Suprapubic skin (tissue), 4 donors: ENCODE measurements at regions not wholly inside any gene's neighbourhood (a gene's known extent, or its start where the extent isn't known, plus 50 kb on each side); places are given as distances from the start of the nearest gene placed in this dataset.
A peak's percentile ranks its signal among the peaks of the same experiment; 100 is the strongest.

ENCODE experiments used
- DNase-seq, 2 donors: peaks; one replicate each; pipeline ENCODE4 v3.0.0-alpha.2; 2019; ENCODE audit warnings: low spot score in 2 of 2
- H3K27ac ChIP-seq: fragments of 200-600 bp; sonication (generic); one replicate; pipeline ENCODE4 v1.5.1; 2019
- H3K27me3 ChIP-seq: fragments of 200-600 bp; sonication (generic); one replicate; pipeline ENCODE4 v1.5.1; 2019
- H3K36me3 ChIP-seq: fragments of 200-600 bp; sonication (generic); one replicate; pipeline ENCODE4 v1.5.1; 2019
- H3K4me1 ChIP-seq: fragments of 200-600 bp; sonication (generic); one replicate; pipeline ENCODE4 v1.5.1; 2019
- H3K4me3 ChIP-seq: fragments of 200-600 bp; sonication (generic); one replicate; pipeline ENCODE4 v1.5.1; 2019; ENCODE audit warnings: mild to moderate bottlenecking
- H3K9me3 ChIP-seq: fragments of 200-600 bp; sonication (generic); one replicate; pipeline ENCODE4 v1.5.1; 2019
- CTCF ChIP-seq, 2 donors: fragments of 200-600 bp in 1 of 2; fragments of 450-650 bp in 1 of 2; sonication (generic) in 1 of 2; IDR thresholded peaks; one replicate each; pipeline ENCODE4 v1.5.1; 2016 to 2019; ENCODE audit warnings: antibody characterized with exemption in 2 of 2, mild to moderate bottlenecking in 1 of 2, moderate library complexity in 1 of 2
- EP300 ChIP-seq: sonication (generic); formaldehyde crosslinking; IDR thresholded peaks from one replicate; pipeline ENCODE4 v1.6.1; 2017; ENCODE audit warnings: antibody characterized with exemption
- POLR2A ChIP-seq, 2 donors: fragments of 450-650 bp; IDR thresholded peaks; one replicate each; pipeline ENCODE4 v1.6.1; 2017; ENCODE audit warnings: antibody characterized with exemption in 2 of 2, mild to moderate bottlenecking in 2 of 2, moderate library complexity in 2 of 2
- POLR2AphosphoS5 ChIP-seq, 3 donors: sonication (generic); formaldehyde crosslinking; IDR thresholded peaks; one replicate each; pipeline ENCODE4 v1.6.1; 2017; ENCODE audit warnings: antibody characterized with exemption in 3 of 3
- WGBS: methylation state at CpG from one replicate; pipeline ENCODE4 v1.1.5; 2018; 5-methylcytosine and 5-hydroxymethylcytosine counted together

GRCh38 chr10:44184633-44185314, 200.1 kb downstream of the CXCL12 start:
- H3K4me3 ChIP-seq = no peak overlapping the region
- peaks cover 10% of the 10 kb centered on the region for H3K4me1 ChIP-seq
- H3K9me3 ChIP-seq = no peaks in the 10 kb centered on the region
- no peak for TF ChIP-seq POLR2A (IDR thresholded peaks at IDR 0.05)
- no peak for TF ChIP-seq EP300
- no peak for TF ChIP-seq CTCF (IDR thresholded peaks at IDR 0.05)
- TF ChIP-seq POLR2AphosphoS5 (IDR thresholded peaks at IDR 0.05) = no peak
- H3K27me3 ChIP-seq = no peaks in the 10 kb centered on the region
- 93% methylated on average over 7 of the region's 7 CpGs for WGBS
- no peaks in the 10 kb centered on the region for H3K36me3 ChIP-seq
- no peak for DNase-seq
- H3K27ac ChIP-seq = no peak overlapping the region

- H3K27me3 ChIP-seq = no peaks in the 10 kb centered on the region
- WGBS = 74% methylated on average over 8 of the region's 8 CpGs
- no peaks in the 10 kb centered on the region for H3K9me3 ChIP-seq
- H3K4me3 ChIP-seq = no peak overlapping the region
- H3K4me1 ChIP-seq = peaks cover 11% of the 10 kb centered on the region
- TF ChIP-seq EP300 (no peak), POLR2A (IDR thresholded peaks at IDR 0.05) (no peak), POLR2AphosphoS5 (IDR thresholded peaks at IDR 0.05) (no peak), CTCF (IDR thresholded peaks at IDR 0.05) (no peak)
- no peak overlapping the region for H3K27ac ChIP-seq
- H3K36me3 ChIP-seq = no peaks in the 10 kb centered on the region
- no peak for DNase-seq
These were observed 200.9 kb downstream of the CXCL12 start for GRCh38 chr10:44183667-44184632.

- Histone ChIP-seq H3K27ac (no peak overlapping the region), H3K9me3 (no peaks in the 10 kb centered on the region), H3K4me3 (no peak overlapping the region), H3K27me3 (no peaks in the 10 kb centered on the region), H3K36me3 (no peaks in the 10 kb centered on the region), H3K4me1 (peaks cover 11% of the 10 kb centered on the region)
- no peak for DNase-seq
- WGBS = 68% methylated on average over 2 of the region's 2 CpGs
- TF ChIP-seq EP300 (no peak), POLR2AphosphoS5 (IDR thresholded peaks at IDR 0.05) (no peak), POLR2A (IDR thresholded peaks at IDR 0.05) (no peak), CTCF (IDR thresholded peaks at IDR 0.05) (no peak)
These were observed 202.0 kb downstream of the CXCL12 start for GRCh38 chr10:44182909-44183308.

- Histone ChIP-seq H3K4me1 (peaks cover 4% of the 10 kb centered on the region), H3K4me3 (no peak overlapping the region), H3K27ac (peak overlapping the region; percentile 45), H3K9me3 (no peaks in the 10 kb centered on the region), H3K36me3 (no peaks in the 10 kb centered on the region), H3K27me3 (no peaks in the 10 kb centered on the region)
- no peak for TF ChIP-seq EP300
- no peak for TF ChIP-seq CTCF (IDR thresholded peaks at IDR 0.05)
- TF ChIP-seq POLR2AphosphoS5 (IDR thresholded peaks at IDR 0.05) = peak in 1 of 3 donors; percentile 42
- no peak for TF ChIP-seq POLR2A (IDR thresholded peaks at IDR 0.05)
- 62% methylated on average over 10 of the region's 10 CpGs for WGBS
- DNase-seq = peak in 1 of 2 donors; percentile 74
These were observed 204.4 kb downstream of the CXCL12 start for GRCh38 chr10:44180321-44181168.
